Kidney (tissue), 13 donors: ENCODE measurements at regions not wholly inside any gene's neighbourhood (a gene's known extent, or its start where the extent isn't known, plus 50 kb on each side); places are given as distances from the start of the nearest gene placed in this dataset.
A peak's percentile ranks its signal among the peaks of the same experiment; 100 is the strongest.

Source experiments
- DNase-seq, 5 donors: peaks; one replicate each; pipeline ENCODE4 v3.0.0-alpha.2; 2013 to 2020
- FAIRE-seq: peaks from 2 replicates; lab custom pipeline; 2012; peaks lifted over from hg19 to GRCh38; lab: Jason Lieb, UNC
- H3K27ac ChIP-seq, 2 donors: one replicate each; pipeline ENCODE4 v1.7.0; 2013; ENCODE audit warnings: low read depth in 2 of 2, low read length in 2 of 2, inconsistent platforms in 1 of 2
- H3K27me3 ChIP-seq: one replicate; pipeline ENCODE4 v1.7.1; 2013; ENCODE audit warnings: low read length, inconsistent platforms; ENCODE audit not compliant: control insufficient read depth, insufficient read depth
- H3K36me3 ChIP-seq, 3 donors: one replicate each; pipeline versions ENCODE4 v1.7.0 to v1.7.1; 2013; ENCODE audit warnings: low read length in 3 of 3, control low read depth in 1 of 3, inconsistent platforms in 1 of 3; ENCODE audit not compliant: insufficient read depth in 3 of 3, control insufficient read depth in 2 of 3
- H3K4me1 ChIP-seq, 3 donors: one replicate each; pipeline versions ENCODE4 v1.7.0 to v1.7.1; 2013; ENCODE audit warnings: low read length in 3 of 3, inconsistent platforms in 1 of 3, low read depth in 1 of 3; ENCODE audit not compliant: control insufficient read depth in 2 of 3, insufficient read depth in 2 of 3
- H3K4me3 ChIP-seq, 3 donors: one replicate each; pipeline versions ENCODE4 v1.7.0 to v1.8.1; 2013; ENCODE audit warnings: low read length in 3 of 3, control low read depth in 1 of 3, inconsistent platforms in 1 of 3
- H3K9ac ChIP-seq, 3 donors: one replicate each; pipeline versions ENCODE4 v1.7.0 to v1.7.1; 2013; ENCODE audit warnings: low read length in 3 of 3, control low read depth in 1 of 3, inconsistent platforms in 1 of 3
- H3K9me3 ChIP-seq, 3 donors: one replicate each; pipeline versions ENCODE4 v1.7.0 to v1.7.1; 2013; ENCODE audit warnings: low read length in 3 of 3, control low read depth in 1 of 3, inconsistent platforms in 1 of 3; ENCODE audit not compliant: control insufficient read depth in 2 of 3, insufficient read depth in 1 of 3
- intact Hi-C: fragments of 100-400 bp; cut with DNase I; formaldehyde crosslinking; loops from one replicate; pipeline ENCODE4 v1.11.1; 2022
- TF ChIP-seq, protein P1 (sequence below): IDR thresholded peaks from 3 replicates; pipeline ENCODE4 v1.5.1; 2012; ENCODE audit warnings: mild to moderate bottlenecking, moderate library complexity, borderline replicate concordance; ENCODE audit not compliant: insufficient read depth; ENCODE audit errors: extremely low read depth
- donor health status: control.
- donor health status: control.
- donor health status: control.
- donor health status: control.
- donor health status: control.
- donor health status: DM: yes; HTN: yes; CAD: no.
- donor health status: Normal renal cell carcinoma (clear cell type).

GRCh38 chr11:130600616-130601015 lies 152.2 kb downstream of the ADAMTS15 start:
- TF ChIP-seq, protein P1, sequence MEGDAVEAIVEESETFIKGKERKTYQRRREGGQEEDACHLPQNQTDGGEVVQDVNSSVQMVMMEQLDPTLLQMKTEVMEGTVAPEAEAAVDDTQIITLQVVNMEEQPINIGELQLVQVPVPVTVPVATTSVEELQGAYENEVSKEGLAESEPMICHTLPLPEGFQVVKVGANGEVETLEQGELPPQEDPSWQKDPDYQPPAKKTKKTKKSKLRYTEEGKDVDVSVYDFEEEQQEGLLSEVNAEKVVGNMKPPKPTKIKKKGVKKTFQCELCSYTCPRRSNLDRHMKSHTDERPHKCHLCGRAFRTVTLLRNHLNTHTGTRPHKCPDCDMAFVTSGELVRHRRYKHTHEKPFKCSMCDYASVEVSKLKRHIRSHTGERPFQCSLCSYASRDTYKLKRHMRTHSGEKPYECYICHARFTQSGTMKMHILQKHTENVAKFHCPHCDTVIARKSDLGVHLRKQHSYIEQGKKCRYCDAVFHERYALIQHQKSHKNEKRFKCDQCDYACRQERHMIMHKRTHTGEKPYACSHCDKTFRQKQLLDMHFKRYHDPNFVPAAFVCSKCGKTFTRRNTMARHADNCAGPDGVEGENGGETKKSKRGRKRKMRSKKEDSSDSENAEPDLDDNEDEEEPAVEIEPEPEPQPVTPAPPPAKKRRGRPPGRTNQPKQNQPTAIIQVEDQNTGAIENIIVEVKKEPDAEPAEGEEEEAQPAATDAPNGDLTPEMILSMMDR, result no peak
- Histone ChIP-seq H3K9ac (no peak overlapping the region), H3K9me3 (no peaks in the 10 kb centered on the region), H3K27ac (no peak overlapping the region), H3K4me1 (peaks cover 0 to 3% (median 0%) of the 10 kb centered on the region in 3 donors), H3K27me3 (no peaks in the 10 kb centered on the region), H3K36me3 (no peaks in the 10 kb centered on the region), H3K4me3 (no peak overlapping the region)
- no peak for FAIRE-seq
- DNase-seq, result no peak
- intact Hi-C loops, result no loop called here

DNA sequence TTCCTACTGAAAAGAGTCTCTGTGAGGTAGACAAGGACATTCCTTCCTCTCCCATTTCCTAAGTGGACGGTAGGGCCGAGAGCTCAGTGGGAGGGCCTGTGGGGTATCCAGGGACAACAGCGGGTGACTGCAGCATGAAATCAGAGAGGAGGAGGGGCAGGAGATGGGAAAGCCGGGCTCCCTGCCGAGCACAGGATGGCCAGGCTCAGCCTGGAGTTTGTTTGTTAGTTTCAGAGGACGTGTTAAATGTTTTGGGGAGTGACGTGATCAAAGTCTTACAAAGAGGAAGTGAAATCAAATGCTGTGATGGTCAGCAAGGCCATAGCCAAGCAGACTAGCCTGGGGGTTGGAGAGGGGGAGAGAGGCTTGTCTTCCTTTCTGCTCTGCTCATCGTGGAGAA lies 152.7 kb downstream of the ADAMTS15 start:
- H3K27ac ChIP-seq, result no peak overlapping the region
- DNase-seq, result peak; percentile 74 to 91 (median 80)

GRCh38 chr11:130601764-130602460 lies 153.5 kb downstream of the ADAMTS15 start:
- Histone ChIP-seq H3K9ac (no peak overlapping the region), H3K27me3 (no peaks in the 10 kb centered on the region), H3K4me3 (no peak overlapping the region), H3K36me3 (no peaks in the 10 kb centered on the region), H3K27ac (no peak overlapping the region), H3K9me3 (no peaks in the 10 kb centered on the region), H3K4me1 (peaks cover 0 to 4% (median 0%) of the 10 kb centered on the region in 3 donors)
- peak in 1 of 5 donors; percentile 25 for DNase-seq
- TF ChIP-seq, protein P1, result no peak
- intact Hi-C loops, result no loop called here
- no peak for FAIRE-seq

More for the DNA sequence above, 152.7 kb downstream of the ADAMTS15 start:
- Histone ChIP-seq H3K9ac (no peak overlapping the region), H3K4me3 (no peak overlapping the region), H3K36me3 (no peaks in the 10 kb centered on the region), H3K9me3 (no peaks in the 10 kb centered on the region), H3K27me3 (no peaks in the 10 kb centered on the region), H3K4me1 (peaks cover 0 to 3% (median 0%) of the 10 kb centered on the region in 3 donors)
- TF ChIP-seq, protein P1, result no peak
- intact Hi-C loops, result no loop called here
- FAIRE-seq, result no peak
